NCI-H510A (cell line): ENCODE measurements at regions not wholly inside any gene's neighbourhood (a gene's known extent, or its start where the extent isn't known, plus 50 kb on each side); places are given as distances from the start of the nearest gene placed in this dataset.
"Not testable (repeated sequence)": the region's sequence is repeated elsewhere in the genome, so short reads cannot be mapped to it uniquely, and the experiment has no call there.

ENCODE experiments used
- DNase-seq: peaks from one replicate; lab custom pipeline; 2025; lab: John Stamatoyannopoulos, UW

DNA sequence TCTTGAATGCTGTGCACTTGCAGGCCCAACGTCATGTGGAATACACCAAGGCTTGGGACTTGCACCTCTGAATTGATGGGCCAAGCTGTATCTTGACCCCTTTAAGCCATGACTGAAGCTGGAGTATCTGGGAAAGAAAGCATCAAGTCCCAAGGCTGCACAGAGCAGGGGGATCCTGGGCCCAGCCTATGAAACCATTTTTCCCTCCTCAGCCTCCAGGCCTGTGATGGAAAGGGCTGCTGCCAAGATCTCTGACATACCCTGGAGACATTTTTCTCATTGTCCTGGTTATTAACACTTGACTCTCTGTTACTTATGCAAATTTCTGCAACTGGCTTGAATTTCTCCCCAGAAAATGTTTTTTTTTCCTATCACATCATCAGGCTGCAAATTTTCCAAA, 174.0 kb upstream of the SNX2 start:
- no peak for DNase-seq

DNA sequence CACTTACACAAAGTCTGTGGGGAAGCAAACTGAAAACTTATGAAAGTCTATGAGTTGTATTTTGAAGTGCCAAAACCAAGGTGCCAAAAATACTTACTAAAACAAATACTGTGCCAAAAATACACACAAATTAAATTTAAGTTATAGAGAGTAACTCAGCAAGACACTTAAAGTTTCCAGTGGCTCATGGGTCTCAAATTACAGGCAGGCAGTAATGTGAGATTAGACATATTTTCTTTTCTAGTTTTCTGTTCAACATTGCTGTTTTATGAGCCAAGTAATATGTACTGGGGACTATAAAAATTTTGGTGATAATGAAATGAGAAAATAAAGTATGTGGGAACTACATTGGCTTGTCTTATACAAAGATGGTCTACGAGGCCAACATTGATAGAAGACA, 172.2 kb upstream of the SNX2 start:
- DNase-seq, result no peak

DNA sequence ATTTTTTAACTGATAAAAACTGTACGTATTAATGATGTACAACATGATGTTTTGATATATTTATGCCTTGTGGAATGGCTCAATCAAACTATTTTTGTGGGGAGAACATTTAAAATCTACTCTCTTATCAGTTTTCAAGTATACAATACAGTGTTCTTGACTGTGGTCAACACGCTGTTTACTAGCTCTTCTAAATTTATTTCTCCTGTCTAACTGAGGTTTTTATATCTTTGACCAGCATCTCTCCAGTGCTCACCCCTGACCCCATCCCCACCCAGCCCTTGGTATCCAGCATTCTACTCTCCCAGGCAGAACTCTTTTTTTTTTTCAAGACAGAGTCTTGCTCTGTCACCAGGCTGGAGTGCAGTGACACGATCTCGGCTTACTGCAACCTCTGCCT, 169.6 kb upstream of the SNX2 start:
- no peak for DNase-seq

DNA sequence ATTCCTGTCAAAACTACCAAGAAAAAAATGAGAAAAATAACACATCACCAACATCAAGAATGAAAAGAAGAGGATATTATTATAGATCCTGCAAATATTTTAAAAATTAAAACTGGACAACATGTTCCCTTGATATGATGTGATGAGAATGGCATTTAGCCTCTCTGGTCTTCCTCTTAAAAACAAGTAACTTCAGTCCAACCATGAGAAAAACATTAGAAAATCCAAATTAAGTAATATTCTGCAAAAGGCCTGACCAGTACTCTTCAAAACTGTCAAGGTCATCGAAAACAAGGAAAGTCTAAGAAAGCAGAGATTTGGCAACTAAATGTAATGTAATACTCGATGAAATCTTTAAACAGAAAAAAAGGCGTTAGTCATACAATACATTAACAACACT, 167.1 kb upstream of the SNX2 start:
- no peak for DNase-seq

DNA sequence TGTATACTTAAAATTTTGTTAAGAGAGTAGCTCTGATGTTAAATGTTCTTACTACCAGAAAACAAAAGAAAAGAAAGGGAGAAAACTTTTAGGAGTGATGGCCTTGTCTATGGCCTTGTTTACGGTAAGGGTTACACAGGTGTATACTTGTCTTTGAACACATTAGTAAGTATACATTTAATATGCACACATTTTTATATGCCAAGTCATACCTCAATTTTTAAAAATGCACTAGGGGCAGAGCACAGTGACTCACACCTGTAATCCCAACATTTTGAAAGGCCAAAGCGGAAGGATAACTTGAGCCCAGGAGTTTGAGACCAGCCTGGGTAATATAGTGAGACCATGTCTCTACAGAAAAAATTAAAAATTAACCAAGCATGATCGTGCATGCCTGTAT, 166.7 kb upstream of the SNX2 start:
- DNase-seq, result no peak

DNA sequence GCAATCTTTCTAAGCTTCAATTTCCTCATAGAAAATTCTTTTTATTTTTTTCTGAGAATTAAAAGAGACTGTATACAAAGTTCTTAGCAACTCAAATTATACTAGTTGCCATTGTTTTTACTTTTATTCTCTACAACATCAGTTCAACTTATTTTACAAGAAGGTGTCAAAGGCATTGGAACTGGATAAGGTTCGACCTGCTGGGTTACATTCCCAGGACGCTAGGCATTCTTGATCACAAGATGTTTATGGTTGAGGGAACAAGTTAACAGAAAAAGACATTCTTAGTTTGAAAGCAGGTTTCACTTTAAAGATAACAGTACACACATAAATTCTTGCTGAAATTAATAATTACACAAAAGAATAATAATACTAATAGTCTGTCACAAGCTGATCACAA, 163.5 kb upstream of the SNX2 start:
- no peak for DNase-seq

DNA sequence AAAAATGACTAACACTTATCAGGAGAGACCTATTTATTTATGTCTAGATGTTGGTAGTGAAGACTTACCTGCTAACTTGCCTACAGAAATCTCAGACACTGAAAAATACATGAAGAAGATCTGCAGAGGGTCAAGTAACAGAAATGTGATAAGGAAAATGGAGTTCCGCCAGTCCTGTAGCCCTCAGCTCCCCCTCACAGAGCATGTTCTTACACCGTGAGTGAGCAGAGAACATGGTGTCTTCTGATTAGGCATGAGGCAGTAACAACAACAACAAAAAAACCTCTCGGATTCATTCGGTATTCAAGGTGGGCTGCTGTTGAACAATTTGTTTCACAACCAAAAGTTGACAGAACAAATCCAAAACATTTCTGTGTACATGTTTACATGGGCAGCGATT, 162.0 kb upstream of the SNX2 start:
- DNase-seq, result no peak

DNA sequence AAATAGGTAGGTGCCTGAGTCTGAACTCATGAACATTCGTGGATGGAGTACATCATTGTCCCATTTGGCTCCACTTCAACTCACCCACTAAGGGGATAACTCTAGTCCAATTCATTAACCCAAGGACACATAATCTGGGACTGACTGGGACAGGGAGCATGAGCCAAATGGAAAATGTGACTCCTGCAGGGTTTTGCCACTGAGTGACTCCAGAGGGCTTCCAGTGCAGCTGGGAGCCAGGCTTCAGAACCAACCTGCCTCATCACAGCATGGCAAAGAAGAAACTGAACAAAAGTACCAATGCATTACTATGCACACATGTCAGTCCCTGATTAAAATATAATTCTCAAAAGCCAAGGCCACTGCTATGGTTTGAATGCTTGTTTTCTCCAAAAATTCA, 159.7 kb upstream of the SNX2 start:
- no peak for DNase-seq

DNA sequence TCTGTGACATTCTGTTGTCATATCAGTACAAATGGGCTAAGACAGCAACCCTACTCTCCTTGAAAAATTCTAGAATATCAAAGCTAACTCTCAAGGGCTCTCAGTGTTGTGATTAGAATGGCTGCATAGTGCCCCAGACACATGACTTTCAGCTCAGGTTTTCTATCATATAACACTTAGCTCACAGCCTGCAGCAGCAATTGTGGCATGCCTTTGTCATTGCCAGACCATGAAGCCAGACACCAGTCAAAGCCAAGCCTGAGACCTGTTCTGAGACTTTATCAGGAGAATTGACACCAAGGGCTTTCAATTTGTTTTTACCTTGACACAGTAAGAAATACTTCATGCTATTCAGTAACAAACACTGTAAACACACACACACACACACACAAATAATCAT, 159.0 kb upstream of the SNX2 start:
- no peak for DNase-seq

DNA sequence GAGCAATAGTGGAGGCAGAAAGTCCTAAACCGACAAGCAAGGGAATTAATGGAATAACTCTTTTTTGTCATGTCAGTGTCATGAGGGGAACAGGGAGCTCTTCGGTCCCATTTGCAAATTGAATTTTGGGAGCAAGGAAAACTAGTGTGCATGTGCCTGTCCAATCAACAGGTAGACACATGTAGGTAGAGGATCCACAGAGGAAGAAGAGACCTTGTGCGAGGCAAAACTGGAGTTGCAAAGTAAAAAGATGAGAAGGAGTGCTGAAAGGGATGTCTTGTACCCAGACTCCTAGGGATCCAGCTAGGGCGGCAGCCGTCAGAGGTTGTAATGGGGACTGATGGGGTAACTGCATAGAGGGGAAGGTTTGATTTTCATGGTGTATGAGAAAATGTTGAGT, 156.8 kb upstream of the SNX2 start:
- DNase-seq, result not testable (repeated sequence)

DNA sequence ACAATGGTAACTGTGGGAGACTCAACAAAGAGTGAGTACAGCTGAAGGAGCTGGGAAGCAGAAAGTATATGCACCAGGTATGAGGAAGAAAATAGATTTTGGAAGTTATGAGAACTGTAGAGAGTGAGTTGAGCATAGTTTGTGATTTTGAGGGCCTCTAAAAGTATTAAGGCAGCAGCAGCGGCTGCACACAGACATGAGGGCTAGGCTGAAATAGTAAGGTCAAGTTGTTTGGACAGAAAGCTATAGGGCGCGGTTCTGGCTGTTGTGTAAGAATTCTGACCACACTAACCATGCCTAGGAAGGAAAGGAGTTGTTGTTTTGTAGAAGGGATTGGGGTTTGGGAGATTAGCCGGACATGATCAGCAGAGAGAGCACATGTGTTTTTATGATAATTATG, 154.1 kb upstream of the SNX2 start:
- not testable (repeated sequence) for DNase-seq

DNA sequence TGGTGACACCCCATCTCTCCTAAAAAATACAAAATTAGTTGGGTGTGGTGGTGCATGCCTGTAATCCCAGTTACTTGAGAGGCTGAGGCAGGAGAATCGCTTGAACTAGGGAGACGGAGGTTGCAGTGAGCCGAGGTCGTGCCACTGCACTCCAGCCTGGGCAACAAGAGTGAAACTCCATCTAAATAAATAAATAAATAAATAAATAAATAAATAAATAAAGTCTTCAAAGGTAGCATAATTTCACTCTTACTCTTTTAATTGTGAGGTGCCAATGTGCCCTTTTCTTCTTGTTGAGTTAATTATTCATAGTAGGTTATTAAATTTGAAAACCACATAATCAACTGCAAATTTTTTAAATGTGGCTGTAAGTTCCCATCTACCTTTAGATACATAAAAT, 146.2 kb upstream of the SNX2 start:
- DNase-seq, result not testable (repeated sequence)

DNA sequence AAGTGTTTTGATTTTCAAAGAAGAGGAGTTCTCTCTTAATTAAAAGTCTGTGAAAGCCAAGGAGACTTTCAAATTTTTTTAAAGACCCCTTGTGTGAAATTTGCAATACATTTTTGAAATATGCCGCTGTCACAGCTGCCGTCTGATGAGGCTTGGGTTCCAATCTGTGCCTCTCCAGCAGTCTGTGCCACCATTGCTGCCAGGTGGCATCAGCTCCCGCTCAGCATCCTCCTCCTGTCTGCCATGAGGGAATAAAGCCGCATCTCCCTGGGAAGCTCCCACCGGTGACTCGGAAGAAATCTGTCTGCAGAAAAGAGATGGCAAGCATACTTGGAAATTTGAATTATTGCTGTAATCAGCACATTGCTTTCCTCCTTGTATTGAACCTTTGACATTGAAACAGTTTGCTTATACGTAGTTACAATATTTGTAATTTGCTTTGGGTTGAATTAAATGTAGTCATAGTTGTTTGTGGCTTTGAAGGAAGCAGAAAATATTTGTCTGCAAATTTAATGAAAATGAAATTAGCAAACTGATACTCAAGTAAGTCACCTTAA, 145.7 kb upstream of the SNX2 start:
- no peak for DNase-seq

DNA sequence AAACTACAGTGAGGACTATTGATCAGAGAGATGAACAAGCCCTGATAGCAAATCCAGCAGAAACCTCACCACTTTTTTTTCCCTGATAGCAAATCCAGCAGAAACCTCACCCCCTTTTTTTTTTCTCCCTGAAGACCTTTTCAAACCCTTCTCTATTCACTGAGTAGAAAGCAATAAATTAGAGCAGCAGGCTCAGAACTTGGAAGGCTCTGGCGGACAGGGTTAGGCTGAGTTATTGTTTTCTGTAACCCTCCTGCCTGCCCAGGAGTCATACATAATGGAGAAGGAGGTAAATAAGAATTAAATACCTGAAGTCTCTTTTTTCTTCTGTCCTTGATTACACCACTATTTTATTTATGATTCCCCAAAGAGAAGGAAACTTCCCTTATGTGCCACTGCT, 136.3 kb upstream of the SNX2 start:
- DNase-seq, result no peak

DNA sequence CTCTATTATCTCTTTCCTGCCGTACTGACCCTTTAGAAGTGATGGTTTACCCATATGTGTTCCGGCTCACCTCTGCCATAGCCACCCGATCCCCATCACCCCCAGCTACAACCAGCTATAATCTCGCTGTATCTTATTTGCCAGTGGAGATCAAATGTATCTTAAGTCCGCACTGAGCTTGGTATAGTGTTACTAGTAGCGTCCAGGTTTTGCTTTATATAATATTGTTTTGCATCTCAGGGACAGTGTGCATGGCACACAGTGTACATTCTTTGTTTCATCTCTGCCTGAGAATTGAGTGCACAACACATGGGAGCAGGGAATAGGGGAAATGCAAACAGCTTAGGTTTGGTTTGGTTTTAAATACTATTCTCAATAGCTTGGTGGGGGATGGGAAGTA, 135.8 kb upstream of the SNX2 start:
- DNase-seq, result no peak

DNA sequence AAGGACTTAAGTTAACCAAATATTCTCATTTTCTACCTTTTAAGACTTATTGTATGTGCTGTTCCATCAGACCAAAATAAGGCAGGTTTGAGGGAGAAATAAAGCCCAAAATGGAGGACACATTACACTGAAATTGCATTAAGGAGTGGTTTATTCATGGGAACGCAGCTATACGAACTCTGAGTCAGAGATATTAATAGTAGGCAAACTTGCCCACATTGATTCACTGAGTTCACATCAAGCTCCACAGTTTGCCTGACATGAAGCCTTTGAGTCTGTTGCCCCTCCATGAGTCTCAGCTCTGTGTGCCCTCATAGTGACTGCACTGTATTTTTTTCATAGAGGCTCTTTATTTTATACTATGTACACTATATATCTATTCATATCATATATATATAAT, 135.0 kb upstream of the SNX2 start:
- DNase-seq, result no peak

DNA sequence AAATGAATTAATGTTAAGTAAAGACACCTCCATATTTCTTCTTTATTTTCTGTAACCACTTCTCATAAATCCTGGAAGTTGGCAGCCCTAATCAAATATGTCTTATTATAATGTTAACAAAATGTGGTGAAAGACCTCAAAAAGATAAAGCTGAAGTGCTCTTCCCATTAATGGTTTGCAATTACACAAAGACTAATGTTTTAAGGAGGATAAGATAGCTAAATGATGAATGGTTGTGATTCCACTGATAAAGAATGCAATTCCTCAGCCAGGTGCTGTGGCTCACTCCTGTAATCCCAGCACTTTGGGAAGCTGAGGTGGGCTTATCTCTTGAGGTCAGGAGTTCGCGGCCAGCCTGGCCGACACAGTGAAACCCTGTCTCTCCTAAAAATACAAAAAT, 125.8 kb upstream of the SNX2 start:
- DNase-seq, result no peak

DNA sequence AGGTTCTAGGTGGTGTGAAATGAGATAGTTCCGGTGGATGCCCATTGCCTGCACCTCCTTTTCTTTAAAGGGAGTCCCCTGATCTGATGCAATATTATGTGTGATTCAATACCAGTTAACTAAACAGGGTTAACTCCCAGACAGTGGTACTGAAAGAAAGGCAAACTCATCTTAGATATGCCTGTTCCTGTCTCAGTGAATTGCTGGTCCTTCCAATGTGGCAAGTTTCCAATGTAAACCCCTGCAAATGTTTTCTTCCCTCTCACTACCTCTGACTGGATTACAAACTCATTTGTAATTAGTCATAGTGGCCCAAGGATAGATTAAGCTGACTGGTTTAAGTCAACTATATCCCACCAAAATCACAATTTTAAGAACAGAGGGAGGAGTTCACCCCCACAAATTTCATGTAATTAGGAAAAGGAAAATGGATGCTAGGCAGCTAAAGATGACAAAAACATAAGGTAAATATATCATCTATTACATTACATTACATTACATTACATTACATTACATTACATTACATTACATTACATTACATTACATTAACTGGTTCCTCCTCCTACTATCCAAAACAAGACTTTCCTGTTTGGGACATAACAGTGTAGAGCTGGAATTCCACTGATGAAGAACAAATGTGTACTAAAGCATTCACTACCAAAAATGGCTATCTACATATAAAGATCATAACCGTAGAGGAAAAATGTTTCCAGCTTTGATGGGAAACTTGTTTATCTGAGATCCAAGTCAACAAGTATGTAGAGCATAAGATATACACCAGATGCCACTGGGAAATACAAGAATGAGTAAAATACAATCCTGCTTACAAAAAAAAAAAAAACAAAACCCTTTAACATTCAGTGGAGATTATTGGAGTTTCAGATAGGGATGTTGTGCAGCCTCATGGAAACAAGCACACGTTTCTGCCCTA, 121.5 kb upstream of the SNX2 start:
- DNase-seq, result no peak

DNA sequence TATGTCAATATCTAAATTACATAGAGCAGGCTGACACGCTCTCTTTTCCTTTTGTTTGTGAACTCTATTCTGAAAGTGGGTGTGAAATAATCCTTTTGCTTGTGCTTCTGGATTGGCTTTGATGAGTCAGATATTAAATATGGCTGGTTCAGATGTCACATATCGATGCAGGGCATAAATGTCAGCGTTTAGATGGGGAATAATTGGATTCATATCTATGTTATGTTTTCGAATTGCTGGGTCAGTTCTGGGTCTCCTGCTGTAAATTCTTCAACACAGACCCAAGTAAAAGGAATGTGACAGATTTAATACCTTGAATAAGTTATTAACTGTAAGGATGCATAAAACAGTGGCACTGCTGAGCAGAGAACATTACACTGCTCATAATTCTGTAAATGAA, 118.7 kb upstream of the SNX2 start:
- no peak for DNase-seq

DNA sequence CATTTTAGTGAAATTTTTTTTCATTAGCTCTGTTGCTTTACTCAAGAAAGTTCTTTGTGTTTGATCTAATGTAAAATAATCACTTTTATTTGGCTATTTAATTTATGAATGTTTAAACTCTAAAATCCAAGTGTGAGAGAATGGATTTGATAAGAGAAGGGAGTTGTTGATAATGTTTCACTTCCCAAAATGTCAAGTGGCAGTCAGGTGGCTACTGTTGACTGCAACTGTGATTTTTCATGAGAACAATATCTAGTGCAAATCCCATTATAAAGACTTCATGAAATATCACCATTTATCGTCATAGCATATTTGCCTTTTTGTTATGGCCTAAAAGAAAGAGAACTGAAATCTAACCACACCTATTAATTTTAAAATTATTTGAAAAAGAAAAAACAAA, 118.3 kb upstream of the SNX2 start:
- DNase-seq, result no peak

DNA sequence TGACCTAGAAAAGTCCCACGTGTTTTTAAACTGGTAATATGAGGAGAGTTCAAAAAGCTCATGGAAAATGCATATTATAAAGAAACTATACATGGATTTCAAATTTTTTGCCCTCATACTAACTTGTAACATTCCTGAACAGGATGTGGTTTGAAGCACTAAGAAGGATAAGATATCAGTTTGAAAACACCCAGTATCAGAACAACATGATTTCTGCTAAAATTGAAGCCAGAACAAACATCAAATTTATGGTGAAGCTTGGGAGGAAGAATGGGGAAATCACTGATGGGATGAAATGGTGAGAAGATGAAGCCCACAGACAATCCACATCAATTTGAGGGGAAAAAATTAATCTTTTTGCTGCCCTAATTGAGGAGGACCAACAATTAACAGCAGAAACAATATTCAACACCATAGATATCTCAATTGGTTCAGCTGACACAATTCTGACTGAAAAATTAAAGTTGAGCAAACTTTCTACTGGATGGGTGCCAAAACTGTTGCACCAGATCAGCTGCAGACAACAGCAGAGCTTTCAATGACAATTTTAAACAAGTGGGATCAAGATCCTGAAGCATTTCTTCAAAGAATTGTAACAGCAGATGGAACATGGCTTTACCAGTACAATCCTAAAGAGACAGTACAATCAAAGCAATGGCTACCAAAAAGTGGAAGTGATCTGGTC, 113.2 kb upstream of the SNX2 start:
- no peak for DNase-seq

DNA sequence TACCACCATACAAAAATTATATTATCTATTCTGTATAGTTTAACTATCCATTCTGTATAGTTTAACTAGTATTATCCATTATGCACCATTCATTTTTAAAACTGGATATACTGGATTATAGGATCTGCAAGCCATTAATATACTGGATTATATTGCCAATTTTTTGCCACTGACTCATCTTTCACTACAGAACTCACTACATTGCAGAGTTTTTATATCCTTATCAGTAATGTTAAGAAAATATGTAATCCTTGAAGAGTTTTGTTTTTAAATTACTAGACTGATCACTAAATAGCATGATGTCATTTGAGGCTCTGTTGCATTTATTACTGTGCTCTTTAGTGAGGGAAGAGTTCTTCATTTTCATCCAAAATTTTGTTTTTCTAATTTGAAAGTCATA, 109.8 kb upstream of the SNX2 start:
- no peak for DNase-seq

DNA sequence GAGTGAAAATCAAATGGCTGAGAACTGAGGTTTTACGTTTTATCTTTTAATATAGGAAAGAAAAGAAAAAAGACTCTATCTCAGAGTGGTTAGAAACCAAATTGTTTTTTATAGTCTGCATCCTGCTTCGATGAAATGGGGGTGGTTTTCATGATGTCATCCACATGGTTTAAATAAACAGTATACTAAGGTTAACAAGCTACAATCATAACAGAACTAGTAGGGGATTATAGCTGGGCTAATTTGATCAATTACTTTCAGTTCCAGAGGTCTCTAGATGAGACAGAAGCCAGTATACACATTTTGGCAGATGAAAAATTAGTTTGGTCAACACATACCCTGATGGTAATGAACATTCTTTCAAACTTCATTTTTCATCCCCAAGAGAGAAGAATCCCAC, 106.3 kb upstream of the SNX2 start:
- no peak for DNase-seq
